ENCODE measurements at regions not wholly inside any gene's neighbourhood (a gene's known extent, or its start where the extent isn't known, plus 50 kb on each side); places are given as distances from the start of the nearest gene placed in this dataset.
"Not testable (repeated sequence)": the region's sequence is repeated elsewhere in the genome, so short reads cannot be mapped to it uniquely, and the experiment has no call there.

GRCh38 chr3:163721596-163721995, 1356.7 kb downstream of the SI start:
- H3K4me3 ChIP-seq = no peak overlapping the region
- no peak for TF ChIP-seq CTCF (IDR thresholded peaks at IDR 0.05; ENCODE audit: borderline replicate concordance)
- H3K9me3 ChIP-seq (replicated peaks) = peaks cover 18% of the 10 kb centered on the region
- H3K4me1 ChIP-seq = no peaks in the 10 kb centered on the region
- no peak for DNase-seq
- no peaks in the 10 kb centered on the region for H3K27me3 ChIP-seq (ENCODE audit: low read depth)
- intact Hi-C loops (cut with micrococcal nuclease) = no loop called here
- no peak overlapping the region for H3K27ac ChIP-seq (replicated peaks)
- no peaks in the 10 kb centered on the region for H3K36me3 ChIP-seq

- Histone ChIP-seq H3K27ac (replicated peaks) (no peak overlapping the region), H3K4me3 (no peak overlapping the region), H3K9me3 (replicated peaks) (peaks cover 15% of the 10 kb centered on the region), H3K4me1 (no peaks in the 10 kb centered on the region), H3K36me3 (no peaks in the 10 kb centered on the region), H3K27me3 (ENCODE audit: low read depth) (no peaks in the 10 kb centered on the region)
- DNase-seq = no peak
- no peak for TF ChIP-seq CTCF (IDR thresholded peaks at IDR 0.05; ENCODE audit: borderline replicate concordance)
- intact Hi-C loops (cut with micrococcal nuclease) = no loop called here
Observed at GRCh38 chr3:163717377-163717776, 1360.9 kb downstream of the SI start.

GRCh38 chr3:163708428-163708827, 1369.9 kb downstream of the SI start:
- DNase-seq = no peak
- Histone ChIP-seq H3K4me1 (no peaks in the 10 kb centered on the region), H3K27me3 (ENCODE audit: low read depth) (no peaks in the 10 kb centered on the region), H3K9me3 (replicated peaks) (no peaks in the 10 kb centered on the region), H3K27ac (replicated peaks) (no peak overlapping the region), H3K4me3 (no peak overlapping the region), H3K36me3 (no peaks in the 10 kb centered on the region)
- intact Hi-C loops (cut with micrococcal nuclease) = no loop called here
- no peak for TF ChIP-seq CTCF (IDR thresholded peaks at IDR 0.05; ENCODE audit: borderline replicate concordance)

- no peak for TF ChIP-seq CTCF (IDR thresholded peaks at IDR 0.05; ENCODE audit: borderline replicate concordance)
- DNase-seq = no peak
Observed at GRCh38 chr3:163707659-163708058, 1370.6 kb downstream of the SI start.

GRCh38 chr3:163698221-163698620, 1380.1 kb downstream of the SI start:
- intact Hi-C loops (cut with micrococcal nuclease); DNase-seq; H3K27ac ChIP-seq (replicated peaks); H3K9me3 ChIP-seq (replicated peaks); H3K4me1 ChIP-seq; H3K4me3 ChIP-seq; H3K36me3 ChIP-seq; H3K27me3 ChIP-seq (ENCODE audit: low read depth): not testable (repeated sequence)

More at GRCh38 chr3:163707659-163708058, 1370.6 kb downstream of the SI start:
- H3K9me3 ChIP-seq (replicated peaks) = no peaks in the 10 kb centered on the region
- H3K4me1 ChIP-seq = no peaks in the 10 kb centered on the region
- intact Hi-C loops (cut with micrococcal nuclease) = no loop called here
- no peak overlapping the region for H3K4me3 ChIP-seq
- no peak overlapping the region for H3K27ac ChIP-seq (replicated peaks)
- no peaks in the 10 kb centered on the region for H3K27me3 ChIP-seq (ENCODE audit: low read depth)
- H3K36me3 ChIP-seq = no peaks in the 10 kb centered on the region

GRCh38 chr3:163692494-163692893, 1385.8 kb downstream of the SI start:
- Histone ChIP-seq H3K9me3 (replicated peaks) (peaks cover 38% of the 10 kb centered on the region), H3K36me3 (no peaks in the 10 kb centered on the region), H3K4me1 (no peaks in the 10 kb centered on the region), H3K27me3 (ENCODE audit: low read depth) (no peaks in the 10 kb centered on the region), H3K4me3 (no peak overlapping the region), H3K27ac (replicated peaks) (no peak overlapping the region)
- no peak for TF ChIP-seq CTCF (IDR thresholded peaks at IDR 0.05; ENCODE audit: borderline replicate concordance)
- no peak for DNase-seq
- intact Hi-C loops (cut with micrococcal nuclease) = no loop called here
